Astrocyte (in vitro differentiated cells and primary cell): ENCODE measurements at regions not wholly inside any gene's neighbourhood (a gene's known extent, or its start where the extent isn't known, plus 50 kb on each side); places are given as distances from the start of the nearest gene placed in this dataset.
"Not testable (repeated sequence)": the region's sequence is repeated elsewhere in the genome, so short reads cannot be mapped to it uniquely, and the experiment has no call there.

Source experiments
- EZH2 ChIP-seq: IDR thresholded peaks from 2 replicates; pipeline ENCODE4 v1.6.1; 2012; ENCODE audit warnings: mild to moderate bottlenecking, low read length, inconsistent platforms; ENCODE audit not compliant: insufficient read depth
- TF ChIP-seq, protein P1 (sequence below): IDR thresholded peaks from 2 replicates; pipeline ENCODE4 v1.5.1; 2011; ENCODE audit warnings: low read depth, mild to moderate bottlenecking, inconsistent platforms, low read length, moderate library complexity; ENCODE audit not compliant: insufficient read depth

DNA sequence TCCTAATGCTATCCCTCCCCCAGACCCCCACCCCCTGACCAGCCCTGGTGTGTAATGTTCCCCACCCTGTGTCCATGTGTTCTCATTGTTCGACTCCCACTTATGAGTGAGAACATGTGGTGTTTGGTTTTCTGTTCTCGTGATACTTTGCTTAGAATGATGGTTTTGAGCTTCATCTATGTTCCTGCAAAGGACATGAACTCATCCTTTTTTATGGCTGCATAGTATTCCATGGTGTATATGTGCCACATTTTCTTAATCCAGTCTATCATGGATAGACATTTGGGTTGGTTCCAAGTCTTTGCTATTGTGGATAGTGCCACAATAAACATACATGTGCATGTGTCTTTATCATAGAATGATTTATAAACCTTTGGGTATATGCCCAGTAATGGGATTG lies 209.4 kb upstream of the SLC38A2 start:
- TF ChIP-seq, protein P1, sequence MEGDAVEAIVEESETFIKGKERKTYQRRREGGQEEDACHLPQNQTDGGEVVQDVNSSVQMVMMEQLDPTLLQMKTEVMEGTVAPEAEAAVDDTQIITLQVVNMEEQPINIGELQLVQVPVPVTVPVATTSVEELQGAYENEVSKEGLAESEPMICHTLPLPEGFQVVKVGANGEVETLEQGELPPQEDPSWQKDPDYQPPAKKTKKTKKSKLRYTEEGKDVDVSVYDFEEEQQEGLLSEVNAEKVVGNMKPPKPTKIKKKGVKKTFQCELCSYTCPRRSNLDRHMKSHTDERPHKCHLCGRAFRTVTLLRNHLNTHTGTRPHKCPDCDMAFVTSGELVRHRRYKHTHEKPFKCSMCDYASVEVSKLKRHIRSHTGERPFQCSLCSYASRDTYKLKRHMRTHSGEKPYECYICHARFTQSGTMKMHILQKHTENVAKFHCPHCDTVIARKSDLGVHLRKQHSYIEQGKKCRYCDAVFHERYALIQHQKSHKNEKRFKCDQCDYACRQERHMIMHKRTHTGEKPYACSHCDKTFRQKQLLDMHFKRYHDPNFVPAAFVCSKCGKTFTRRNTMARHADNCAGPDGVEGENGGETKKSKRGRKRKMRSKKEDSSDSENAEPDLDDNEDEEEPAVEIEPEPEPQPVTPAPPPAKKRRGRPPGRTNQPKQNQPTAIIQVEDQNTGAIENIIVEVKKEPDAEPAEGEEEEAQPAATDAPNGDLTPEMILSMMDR: not testable (repeated sequence)
- not testable (repeated sequence) for TF ChIP-seq EZH2
